GOT3 (cell line): ENCODE measurements at regions not wholly inside any gene's neighbourhood (a gene's known extent, or its start where the extent isn't known, plus 50 kb on each side); places are given as distances from the start of the nearest gene placed in this dataset.

ENCODE experiments used
- DNase-seq: peaks from one replicate; lab custom pipeline; 2025; ENCODE audit warnings: mixed read lengths; lab: John Stamatoyannopoulos, UW

DNA sequence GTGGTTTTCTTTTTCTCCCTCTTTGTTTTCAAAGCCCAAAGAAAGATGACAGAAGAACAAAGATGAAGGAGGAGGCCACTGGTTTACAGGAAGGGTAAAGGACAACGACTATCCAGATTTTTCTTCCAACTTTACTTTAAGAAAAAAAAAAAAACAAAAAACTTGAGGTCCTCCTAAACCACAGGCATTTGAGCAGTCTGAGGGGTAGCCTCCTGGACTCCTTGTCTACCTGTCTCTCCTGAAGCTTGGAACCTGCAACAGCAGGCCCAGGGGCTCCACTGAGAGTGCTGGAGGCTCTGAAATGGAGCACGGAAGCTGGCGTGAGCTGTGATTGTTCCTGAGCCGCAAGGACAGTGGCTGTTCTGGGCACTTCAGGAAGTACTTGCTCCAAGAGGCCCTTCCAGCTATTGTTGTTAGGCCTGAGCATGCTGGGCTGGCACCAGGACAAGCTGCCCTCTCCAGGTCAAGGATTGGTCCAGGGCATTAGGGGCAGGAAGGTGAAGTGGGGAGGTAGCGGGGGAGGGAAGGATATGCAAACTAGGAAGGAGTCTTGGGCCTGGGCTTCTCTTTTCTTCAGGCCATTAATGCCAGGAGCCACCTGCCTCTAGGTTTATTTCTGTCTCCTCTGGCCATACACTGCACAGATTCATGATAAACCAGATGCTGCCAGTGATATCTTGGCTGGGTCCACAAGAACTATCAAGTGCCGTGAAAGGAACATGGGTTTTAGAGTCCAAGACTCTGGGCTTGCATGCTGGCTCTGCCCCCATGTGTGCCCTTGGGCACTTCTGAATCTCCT lies 147.3 kb downstream of the CCDC34 start:
- no peak for DNase-seq

GRCh38 chr11:27214713-27215112 lies 148.3 kb downstream of the CCDC34 start:
- DNase-seq: no peak

DNA sequence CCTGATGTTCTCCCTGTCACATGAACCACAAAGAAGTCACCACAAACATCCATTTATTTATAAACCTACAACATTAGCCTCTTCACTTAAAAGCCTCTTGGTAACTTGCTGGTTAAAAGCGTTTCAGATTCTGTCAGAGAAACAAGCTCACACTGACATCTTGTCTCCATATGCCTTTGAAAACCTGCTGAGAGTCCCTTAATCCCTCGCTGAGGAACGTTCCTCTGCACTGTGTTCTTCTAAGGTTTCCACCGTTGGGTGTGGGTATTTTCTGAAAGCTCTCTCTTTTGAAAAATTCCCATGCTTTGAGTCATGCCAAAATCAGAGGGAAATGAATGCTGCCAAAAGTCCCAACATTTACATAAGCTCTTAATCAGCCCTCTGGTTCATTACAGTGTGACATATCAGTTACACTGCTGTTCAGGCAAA lies 149.8 kb downstream of the CCDC34 start:
- DNase-seq: no peak

- no peak for DNase-seq
These were observed 150.7 kb downstream of the CCDC34 start for GRCh38 chr11:27212248-27212780.

DNA sequence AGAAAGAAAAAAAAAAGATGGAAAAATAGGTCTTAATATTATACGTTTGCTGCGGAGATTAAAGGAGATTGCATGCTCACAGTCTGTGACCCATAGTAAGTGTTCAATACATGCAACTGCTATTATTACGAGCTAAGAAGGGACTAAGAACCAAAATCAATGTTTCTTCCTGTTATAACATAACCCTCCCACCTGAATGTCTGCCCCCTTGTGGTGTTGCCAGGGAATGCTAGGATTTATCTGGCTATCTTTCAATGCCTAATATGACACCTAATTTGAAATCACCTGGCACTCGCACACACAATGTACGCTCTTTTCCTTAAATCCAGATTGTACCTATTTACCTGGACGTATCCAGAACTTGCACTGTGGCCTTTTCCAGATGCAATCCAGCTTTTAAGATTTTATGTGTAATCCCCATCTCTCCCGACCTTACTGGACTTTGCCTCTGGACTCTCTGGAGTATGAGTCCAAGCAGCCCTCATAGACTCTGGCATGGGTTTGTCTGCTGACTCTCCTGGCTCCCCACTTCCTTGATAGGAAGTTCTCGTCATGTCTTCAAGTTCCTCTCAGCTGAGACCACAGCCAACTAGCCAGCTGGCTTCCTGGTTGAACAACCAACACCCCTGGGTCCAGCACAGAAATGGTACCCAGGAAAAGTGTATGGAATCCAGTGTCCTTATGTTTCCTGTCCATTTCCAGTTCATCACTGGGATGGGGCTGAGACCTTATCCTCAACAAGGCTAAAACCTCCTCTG lies 151.5 kb downstream of the CCDC34 start:
- no peak for DNase-seq

DNA sequence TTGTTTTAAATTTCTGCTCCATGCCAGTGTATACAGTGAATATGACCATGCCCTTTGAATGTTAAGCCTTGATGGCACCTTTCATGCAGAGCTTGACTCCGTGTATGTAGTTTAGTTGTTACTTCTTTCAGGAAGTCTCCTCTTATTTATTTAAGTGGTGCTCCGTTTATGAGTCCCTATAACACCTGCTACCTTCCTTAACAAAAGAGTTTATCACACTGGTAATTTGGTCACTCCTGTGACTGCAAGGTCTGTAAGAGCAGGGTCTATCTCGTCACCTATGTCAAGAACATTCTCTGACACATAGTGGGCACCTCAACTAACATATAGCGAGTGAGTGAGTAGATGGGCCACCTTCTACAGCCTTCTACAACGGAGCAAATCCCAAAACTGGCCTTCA lies 152.5 kb downstream of the CCDC34 start:
- DNase-seq: no peak

DNA sequence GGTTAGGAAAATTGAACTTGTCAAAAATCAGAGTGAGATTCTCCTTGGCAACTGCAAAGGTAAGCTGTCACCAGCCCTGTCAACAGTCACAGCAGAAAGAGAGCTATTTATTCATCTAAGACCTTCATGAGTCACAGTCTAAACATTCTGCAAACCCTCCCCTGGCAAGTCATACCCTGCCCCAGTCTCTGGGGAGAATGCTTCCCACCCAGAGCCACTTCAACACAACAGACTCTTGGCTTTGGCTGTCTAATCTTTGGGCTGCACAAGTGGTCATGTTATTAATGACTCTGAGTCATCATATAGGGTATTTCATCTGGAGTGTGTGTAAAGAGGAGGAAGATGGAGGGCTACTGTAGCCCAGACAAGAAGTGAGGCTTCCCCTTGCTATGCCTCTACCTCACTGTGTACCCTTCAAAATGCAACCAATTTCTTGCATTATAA lies 153.4 kb downstream of the CCDC34 start:
- DNase-seq: no peak

- DNase-seq: no peak
These were observed 154.2 kb downstream of the CCDC34 start for GRCh38 chr11:27208846-27209245.

GRCh38 chr11:27207025-27207650 lies 155.9 kb downstream of the CCDC34 start:
- no peak for DNase-seq

DNA sequence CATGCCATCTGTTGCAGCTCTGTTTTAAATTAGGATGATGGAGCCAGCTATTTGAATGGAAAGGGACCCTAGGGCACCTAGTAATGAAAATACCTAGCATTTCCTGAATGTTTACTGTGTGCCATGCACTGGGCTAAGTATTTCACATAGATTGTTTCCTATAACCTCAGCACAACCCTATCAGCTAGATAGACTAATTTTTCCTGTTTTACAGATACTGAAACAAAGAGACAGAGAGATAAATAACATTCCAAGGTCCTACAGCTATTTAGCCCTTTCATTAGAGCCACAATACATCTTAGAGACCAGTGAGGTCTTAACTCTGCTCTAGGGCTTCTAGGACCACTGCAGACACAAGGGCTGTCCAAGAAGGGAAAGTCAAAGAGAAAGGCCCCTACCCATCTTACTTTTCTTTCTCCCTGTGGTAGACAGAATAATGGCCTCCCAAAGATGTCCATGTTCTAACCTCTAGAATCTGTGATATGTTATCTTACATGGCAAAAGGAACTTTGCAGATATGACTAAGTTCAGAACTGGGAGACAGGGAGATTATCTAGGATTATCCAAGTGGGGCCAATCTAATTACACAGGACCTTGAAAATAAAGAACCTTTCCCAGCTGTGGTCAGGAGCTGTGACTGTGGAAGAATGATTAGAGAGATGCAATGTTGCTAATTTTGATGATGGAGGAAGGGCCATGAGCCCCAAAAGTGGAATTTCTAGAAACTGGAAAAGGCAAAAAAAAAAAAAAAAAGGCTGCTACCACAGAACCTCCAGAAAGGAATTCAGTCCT lies 157.0 kb downstream of the CCDC34 start:
- no peak for DNase-seq

DNA sequence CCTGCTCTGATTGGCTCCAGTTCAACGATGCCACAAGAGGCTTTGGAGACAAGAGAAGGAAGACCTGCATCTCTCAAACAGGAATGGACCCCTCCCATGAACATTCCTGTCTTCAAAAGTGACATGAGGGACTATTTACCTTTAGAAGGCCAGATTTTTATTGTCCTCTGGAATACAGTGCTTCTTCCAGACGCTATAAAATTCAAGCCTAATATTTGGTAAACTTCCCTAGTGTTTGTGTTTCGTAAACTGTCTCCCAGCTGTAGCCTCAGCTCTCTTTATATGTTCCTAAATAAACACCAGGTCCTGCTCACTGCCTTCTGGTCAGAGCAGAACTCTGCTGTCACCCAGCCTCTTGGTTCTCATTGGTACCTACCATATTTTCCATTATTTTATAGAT lies 157.8 kb downstream of the CCDC34 start:
- DNase-seq: no peak

DNA sequence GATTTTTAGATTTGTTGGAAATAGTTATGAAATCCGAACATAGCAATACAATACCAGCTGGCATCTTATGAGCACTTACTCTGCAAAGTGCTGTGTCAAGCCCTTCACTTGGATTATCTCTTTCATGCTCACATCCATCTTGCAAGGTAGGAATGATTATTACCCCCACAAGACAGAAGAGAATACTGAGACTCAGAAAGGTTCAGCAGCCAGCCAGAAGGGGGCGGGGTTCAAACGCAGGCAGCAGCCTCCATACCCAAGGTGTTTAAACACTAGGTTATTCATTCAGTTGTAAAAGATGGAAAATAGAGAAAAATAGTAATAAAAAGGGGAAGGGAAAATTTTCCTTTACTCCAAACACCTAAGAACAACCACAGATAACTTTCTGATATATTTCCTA lies 158.5 kb downstream of the CCDC34 start:
- DNase-seq: no peak

GRCh38 chr11:27203077-27203647 lies 159.9 kb downstream of the CCDC34 start:
- no peak for DNase-seq

GRCh38 chr11:27201454-27202302 lies 161.1 kb downstream of the BBOX1 start:
- no peak for DNase-seq

GRCh38 chr11:27200779-27201453 lies 160.3 kb downstream of the BBOX1 start:
- no peak for DNase-seq

GRCh38 chr11:27196203-27196897 lies 155.7 kb downstream of the BBOX1 start:
- DNase-seq: no peak

DNA sequence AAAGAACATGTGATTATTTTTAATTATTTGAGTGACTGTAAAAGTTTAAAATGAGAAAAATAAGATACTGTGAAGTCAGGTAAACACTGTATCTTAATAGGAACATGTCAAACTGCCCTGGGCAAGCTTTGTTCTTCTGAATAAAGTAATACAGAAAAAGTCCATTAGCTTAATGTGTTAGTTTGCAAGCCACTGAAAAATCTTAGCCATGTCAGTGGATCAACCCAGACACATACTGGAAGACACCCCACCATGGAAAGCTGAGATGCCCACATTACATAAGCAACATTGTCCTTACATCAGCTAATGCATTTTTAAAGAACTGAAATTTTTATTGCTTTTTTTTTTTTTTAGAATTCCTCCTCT lies 155.2 kb downstream of the BBOX1 start:
- no peak for DNase-seq

DNA sequence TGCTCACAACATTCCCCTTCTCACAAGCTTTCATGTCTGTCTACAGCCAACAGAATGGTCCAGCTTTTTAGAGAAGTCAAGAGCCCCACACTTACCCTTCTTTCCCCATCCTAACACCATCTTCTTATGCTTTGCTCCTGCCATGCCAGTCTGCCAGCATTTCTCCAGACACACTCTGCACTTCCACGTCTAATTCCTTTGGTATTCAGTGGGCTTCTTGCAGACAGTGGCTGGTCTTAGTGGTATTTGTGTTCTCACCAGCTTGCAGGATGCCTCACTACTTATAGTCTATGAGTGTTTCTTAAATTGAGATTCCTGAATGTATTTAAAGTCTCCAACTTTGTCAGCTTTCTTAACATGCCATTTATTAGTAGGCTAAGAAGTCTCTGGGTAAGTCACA lies 154.4 kb downstream of the BBOX1 start:
- no peak for DNase-seq
